UCSD-AML1 (cell line): ENCODE measurements at regions not wholly inside any gene's neighbourhood (a gene's known extent, or its start where the extent isn't known, plus 50 kb on each side); places are given as distances from the start of the nearest gene placed in this dataset.

Experiments
- DNase-seq: peaks from one replicate; lab custom pipeline; 2025; ENCODE audit not compliant: unreplicated experiment; lab: John Stamatoyannopoulos, UW

DNA sequence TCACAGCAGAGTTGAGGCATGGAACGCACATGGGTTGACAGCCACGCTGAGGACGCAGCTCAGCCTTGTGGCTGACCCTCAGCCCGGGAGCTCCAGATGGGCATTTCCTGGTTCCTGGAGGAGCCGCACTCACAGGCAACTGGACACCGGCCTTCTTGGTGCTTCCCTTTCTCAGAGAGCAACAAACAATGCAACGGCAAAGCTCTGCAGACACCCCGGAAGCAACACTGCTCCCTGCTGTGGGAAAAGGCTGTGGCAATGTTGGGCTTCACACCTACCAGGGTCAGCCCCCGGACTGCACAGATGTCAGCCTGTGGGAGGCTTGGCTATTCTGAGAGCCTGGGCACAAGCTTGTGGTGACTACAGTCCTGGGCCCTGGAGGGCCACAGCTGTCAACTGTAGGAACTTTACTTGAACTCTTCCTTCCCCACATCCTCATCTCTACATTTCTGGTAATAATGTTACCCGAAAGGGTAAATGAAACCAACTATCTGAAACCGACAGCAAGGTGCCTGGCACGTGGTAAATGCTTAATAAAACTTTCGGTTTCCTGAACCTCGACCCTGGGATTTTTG is 597.5 kb upstream of the MKI67 start:
- DNase-seq: no peak

DNA sequence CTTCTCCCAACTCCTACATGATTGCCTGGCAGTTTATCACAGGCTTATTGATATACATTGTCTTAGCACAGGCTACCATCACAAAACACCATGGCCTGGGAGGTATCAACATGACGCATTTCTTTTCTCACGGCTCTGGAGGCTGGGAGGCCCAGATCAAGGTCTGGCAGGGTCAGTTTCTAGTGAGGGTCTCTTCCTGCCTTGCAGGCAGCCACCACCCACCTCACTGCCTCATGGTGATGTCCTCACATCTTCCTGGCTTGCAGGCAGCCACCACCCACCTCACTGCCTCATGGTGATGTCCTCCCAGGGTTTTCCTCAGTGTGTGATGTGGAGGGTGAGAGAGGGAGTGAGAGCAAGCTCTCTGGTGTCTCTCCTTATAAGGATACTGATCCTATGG is 599.3 kb upstream of the MKI67 start:
- no peak for DNase-seq

DNA sequence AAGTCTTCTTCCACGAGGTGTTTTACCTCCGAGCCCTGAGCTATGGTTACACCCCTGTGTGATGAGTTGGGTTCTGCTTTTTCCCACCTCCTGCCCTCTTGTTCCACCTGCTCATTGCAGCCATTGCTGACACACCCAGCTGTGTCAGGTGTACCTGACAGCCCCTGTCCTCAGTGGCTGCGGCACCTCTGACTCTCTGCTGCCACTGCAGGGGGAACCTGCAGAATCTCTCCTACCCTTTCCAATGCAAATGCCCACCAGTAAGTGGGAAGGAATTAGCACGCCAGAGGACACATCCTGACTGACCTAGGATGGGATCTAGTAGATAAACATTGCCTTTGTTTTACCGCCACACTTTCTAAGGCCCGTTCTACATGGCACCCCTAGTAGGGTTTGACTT is 600.9 kb upstream of the MKI67 start:
- DNase-seq: no peak

DNA sequence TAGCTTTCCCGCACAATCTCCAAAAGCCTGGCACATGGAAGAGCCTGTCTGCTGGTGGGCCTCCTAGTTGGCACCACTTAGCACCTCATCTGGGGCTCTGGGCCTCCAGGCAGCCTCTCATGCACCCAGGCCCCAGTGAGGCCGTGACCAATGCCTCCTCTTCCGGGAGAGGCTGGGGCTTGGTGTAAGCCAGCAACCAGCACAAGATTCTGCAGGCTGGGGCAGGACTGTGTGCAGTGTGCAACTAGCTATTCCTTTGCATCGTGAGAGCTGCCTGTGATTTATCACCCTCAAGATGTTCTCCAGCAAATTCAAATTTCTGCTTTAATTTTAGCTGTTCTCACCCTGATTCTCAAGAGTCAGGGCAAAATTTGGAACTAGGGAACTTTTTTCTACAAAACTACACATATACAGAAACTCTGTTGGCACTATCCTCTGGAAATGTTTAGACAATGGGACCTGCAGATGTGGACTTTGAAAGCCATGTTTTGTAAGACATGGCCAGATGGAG is 603.7 kb upstream of the MKI67 start:
- no peak for DNase-seq

DNA sequence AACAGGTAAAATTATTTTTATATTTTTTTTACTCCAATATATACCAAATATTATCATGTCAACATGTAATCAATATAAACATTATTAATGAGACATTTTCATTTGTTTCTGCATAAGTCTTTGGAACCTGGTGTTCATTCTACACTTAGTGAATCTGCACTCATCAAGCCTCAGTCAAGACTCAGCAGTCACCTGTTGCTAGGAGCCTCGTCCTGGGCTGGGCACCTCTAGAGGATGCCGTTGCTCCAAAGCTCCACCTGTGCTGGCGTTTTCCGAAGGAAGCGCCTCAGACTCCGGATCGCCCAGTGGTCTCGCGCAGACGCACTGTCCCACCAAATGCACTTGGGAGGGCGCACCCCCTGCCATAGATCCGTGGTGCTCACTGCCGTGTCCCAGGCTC is 604.7 kb upstream of the MKI67 start:
- no peak for DNase-seq

DNA sequence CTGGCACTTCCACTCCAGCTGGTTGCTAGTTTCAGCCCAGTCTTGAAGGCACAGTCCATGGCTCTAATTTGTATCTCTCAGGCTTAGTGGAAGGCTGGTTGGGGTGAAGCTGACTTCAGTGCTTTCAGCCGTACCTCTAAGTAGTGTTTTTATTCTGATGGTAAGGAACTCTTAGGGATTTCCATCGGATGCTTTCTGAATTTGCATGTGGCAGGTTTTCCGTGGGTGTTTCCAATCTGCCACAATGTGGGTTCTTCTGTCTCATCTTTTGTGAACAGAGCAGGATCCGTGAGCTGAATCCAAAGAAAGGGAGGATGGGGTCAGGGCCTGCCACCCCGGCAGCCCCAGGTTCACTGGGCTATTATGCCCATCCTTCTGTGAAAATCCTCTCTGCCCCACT is 607.9 kb upstream of the MKI67 start:
- DNase-seq: no peak

DNA sequence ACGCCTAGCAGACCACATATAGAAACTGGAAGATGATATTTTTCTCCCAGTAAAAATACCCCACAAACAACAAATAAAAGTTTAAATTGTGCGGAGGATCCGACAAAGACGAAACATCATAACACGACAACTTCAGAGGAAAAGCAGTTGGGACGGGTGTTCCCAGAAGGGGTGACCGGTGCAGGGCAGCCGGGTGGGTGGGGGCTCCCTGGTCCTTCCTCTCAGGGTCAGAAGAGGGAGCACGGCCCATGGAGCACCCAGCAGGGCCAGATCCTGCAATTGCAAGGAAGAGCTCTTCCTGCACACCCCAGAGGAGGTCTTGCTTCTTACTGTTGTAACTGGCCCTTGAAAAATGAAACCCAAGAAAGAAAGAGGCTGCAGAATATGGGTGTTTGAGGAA is 608.5 kb upstream of the MKI67 start:
- DNase-seq: no peak

DNA sequence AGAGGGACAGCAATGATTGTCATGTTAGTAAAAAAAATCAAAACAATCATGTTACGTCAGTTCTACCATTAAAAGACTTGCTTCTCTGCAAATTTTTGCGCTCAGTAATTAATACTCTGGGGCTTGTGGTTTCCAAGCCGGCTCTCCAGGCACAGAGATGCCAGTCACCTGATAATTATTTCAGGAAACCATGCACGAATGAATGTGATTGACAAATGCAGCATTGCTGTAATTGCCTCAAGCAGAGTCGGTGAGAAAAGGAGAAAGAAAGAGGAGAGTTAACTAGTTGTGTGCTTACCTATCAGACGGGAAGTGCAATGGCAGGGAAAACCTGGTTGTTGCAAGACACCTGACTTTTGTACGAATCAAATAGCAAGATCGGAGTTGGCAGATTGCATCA is 609.8 kb upstream of the MKI67 start:
- DNase-seq: no peak

DNA sequence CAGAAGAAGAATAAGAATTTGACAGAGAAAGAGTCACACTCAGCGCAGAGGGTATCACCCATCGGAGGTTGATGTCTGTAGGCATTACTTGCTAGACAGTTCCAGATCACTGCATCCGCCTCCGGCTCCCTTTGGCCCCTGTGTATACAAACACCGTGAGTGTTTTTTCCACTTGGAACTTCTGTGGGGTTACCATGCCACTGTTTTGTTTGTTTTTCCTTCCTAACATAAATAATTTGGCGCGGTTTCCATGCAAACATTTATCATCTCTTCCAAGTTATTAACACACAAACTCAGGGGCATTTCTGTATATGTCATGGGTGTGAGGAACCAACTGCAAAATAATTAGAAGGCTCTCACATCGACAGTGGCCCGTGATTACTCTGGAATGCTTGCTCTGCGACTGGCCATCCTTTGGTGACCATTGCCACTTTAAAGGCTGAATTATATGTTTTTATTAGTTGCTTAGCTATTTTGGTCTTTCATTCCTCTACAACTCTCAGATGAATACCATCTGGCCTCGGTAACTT is 612.2 kb upstream of the MKI67 start:
- no peak for DNase-seq

DNA sequence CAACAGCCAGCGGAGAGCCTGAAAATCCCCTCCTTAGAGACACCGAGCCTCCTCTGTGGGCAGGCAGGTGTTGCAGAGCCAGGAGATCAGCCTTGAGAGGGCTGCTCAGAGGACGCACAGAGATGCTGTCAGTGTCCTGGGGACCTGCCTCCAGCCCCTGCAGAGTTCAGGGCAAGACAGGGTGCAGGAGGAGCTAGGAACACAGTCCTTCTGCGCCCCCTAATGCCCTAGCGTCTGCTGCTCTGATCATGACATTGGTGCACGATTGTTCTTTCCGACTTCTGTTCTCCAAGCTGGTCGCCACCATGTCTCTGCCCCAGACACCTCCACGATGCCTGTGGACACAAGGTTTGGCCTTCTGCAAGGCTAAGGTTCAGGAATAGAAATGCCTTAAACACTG is 613.7 kb upstream of the MKI67 start:
- DNase-seq: no peak

DNA sequence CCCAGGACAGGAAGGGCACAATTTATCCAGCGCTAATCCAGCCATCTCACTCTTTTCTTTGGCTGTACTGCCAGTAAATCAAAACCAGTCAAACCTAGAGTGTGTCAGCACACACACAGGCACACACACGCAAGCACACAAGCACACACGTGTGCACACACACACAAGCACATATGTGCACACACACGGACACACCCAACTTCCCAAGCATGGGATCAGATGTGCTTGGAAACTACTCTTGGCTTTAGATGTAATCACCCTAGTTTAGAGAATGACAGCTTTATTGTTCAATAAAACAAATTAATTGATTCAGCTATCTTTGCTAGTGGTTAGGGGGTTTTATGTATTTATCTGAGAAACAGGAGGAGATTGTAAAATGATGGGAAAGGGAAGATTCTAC is 615.0 kb upstream of the MKI67 start:
- no peak for DNase-seq

DNA sequence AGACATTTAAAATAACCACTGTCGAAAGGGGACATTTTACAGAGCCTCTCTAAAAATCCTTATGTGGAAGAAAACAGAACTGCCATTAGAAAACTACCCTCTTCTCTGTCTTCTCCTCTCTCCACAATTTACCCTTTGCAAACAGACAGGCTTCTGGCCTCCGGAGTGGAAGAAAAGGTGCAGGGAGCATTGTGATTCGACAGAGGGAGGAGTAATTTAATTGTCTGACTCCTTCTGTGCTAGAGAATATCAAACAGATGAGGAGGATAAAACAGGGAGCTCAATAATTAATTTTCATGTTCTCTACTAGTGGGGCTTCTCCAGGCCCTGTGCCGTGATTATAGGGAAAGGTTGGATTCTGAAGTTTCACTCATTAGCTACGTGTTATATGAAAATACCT is 615.5 kb upstream of the MKI67 start:
- no peak for DNase-seq

DNA sequence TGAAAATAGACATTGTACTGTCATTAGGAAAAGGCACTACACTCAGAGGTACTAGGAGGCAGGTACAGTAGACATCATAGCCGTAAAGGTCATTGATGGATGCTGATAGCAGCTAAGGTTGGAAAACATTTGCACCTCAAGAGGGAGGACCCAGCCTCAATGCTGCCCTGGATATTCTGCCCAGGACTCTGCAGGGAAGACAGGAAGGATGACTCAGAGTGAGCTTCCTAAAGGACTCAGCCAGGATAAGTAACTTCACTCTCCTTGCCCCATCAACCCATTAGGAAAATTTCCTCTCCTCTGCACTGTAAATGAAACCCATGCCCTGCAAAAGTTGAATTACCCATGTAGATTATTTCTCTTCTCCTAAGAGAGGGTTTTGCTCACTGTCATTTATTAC is 617.9 kb upstream of the MKI67 start:
- DNase-seq: no peak

DNA sequence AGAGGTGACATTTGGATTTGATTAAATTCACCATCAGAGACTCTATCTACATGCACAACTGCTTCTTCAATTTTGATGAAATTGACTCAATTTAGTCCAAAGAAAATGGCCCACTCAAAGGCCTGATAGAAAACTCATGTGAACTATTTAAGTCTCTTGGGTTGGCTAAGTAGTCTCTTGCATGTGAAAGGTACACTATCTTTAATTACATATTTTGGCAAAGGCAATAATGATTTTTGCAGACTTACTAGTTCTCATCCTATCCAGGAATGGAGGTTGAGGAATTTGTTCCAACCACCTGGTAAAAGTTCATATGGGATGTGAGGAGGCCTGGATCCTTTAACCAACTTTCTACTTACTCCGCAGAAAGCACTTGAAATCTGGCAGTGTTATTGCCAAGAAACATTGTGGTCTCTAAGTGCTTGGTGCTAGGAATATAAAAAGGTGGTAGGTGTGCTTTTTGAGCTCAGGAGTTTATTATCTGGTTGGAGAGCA is 618.6 kb upstream of the MKI67 start:
- no peak for DNase-seq

DNA sequence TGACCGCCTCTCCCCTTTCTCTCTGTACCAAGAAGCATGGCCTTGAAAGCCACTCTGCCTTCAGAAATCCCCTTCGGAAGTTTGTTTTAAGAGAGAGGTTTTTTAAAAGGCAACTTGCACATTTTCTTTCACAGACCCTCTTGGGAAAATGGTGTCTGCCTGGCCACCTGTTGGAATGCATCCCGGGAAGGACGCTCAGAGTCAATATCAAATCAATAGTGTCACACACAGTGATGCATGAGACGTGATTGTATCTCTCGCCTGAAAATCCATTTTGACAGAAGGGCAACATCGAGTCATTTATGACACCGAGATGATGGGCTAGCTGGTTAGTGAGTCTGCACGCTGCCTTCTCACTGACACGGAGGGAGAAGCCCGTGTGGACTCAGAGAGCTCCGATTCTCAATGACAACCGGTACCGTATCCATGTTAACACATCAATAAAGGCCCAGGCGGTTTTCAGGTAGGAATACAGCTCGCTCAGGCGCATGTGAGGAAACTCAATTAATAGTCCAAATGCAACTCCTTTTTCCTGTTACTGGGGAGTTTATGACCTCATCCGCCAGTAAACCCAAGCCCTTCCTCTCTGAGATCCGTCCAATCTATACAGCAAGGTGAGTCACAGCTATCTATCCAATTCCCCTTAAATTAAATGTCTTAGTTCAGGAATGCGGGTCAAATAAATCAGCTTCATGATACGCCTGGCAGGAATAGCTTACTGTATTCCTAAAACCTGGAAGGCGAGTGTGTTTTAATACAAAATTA is 621.5 kb upstream of the MKI67 start:
- no peak for DNase-seq

DNA sequence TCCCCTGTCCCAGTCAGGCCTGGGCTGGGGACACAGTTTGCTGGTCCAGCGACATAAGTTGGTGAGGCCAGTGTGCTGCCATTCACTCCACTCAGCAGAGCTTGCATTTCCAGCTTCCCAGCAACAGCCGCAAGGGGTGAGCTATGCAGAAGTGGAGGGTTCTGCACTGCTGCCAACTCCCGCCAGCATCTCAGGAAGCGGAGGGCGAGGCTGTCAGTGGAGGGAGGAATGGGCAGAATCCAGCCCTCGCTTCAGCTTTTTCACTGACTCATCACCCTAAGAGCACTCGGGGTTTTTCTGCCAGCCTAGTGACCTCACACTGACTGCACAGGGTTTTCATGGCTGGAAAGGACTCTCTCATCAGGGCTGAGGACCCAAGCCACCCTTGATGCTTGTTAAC is 625.1 kb upstream of the MKI67 start:
- DNase-seq: no peak

DNA sequence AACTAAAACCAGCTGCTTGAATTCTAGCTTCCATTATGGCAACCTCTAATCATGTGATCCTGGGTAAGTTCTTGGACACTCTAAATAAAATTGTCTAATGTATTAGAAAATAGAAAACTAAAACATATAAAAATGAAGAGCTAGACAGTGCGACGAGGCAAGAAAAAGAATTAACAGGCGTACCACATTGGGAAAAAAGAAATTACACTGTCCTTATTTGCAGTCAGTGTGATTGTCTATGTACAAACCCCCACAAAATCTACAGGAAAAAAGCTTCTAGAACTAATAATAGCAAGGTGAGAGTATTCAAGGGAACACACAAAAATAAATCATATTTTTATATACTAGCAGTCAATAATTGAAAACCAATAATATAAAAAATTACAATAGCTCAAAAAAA is 625.6 kb upstream of the MKI67 start:
- DNase-seq: no peak

DNA sequence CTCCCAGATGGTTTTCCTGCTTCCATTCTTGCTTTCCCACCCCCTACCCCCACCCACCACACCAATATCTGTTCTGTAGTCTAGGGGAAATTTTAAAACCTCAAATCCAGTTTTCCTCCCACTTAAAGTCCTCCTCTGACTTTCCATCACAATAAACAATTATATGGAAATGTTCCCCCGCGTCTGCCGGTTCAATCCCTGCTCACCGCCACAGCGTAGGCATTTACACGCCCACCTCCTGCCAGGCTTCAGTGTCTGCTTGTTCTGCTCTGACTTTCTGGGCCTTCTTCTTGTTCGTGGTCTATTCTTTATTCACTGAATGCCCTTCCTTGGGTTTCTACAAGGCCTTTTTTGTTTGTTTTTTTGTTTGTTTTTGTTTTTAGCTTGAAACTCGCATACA is 633.0 kb upstream of the MKI67 start:
- no peak for DNase-seq

DNA sequence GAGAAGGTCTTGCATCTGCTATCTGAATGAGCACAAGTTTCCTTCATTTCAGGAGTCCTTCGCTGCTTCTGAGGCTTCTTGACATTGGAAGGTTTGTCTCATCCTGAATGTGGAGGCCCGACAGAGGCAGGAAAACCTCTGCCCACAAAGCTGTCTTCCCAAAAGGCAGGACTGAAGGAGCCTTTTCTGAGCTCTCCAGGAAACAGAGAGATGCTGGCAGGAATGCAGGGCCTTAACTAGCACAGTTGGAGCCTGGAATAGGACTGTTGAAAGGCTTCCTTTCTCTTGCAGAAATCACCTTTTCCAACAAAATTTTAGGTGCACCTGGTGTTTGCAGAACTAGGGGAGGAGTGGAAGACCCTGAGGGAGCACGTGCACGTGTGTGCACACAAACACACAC is 637.4 kb upstream of the MKI67 start:
- no peak for DNase-seq

DNA sequence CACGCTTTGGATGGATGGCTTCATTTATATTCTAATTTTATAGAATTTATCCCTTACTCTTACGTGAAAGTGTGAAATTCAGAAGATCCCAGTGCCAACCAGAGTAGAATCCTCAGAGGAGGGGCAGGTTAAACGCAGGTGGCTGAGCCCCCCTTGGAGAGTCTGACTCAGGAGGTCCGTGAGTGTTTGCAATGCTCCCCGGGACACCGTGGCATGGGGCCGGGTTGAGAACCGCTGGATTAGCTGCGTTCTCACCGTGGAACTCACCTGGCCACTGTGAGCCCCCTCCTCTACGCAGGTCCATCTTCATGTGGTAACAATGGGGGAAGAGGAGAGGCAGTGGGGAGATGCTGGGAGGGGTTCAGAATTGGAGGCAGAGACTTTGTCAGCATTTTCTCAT is 638.0 kb upstream of the MKI67 start:
- DNase-seq: no peak

DNA sequence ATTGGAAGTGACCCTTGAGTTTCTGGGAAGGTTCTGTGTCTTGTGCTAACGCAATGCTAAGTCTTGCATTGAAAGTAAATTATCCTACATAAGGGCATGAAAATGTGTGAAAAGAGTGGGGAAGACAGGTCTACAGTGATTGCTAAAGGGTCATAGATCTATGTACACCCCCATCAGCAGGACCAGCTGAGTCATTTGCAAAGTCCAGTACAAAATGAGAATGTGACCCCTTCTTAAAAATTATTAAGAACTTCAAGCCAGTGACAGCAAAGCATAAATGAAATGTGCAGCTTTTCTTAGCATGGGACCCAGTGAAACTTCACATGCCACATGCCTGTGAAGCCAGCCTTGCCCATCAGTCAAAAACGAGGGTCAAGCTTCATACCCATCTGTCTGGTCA is 640.7 kb upstream of the MKI67 start:
- no peak for DNase-seq

DNA sequence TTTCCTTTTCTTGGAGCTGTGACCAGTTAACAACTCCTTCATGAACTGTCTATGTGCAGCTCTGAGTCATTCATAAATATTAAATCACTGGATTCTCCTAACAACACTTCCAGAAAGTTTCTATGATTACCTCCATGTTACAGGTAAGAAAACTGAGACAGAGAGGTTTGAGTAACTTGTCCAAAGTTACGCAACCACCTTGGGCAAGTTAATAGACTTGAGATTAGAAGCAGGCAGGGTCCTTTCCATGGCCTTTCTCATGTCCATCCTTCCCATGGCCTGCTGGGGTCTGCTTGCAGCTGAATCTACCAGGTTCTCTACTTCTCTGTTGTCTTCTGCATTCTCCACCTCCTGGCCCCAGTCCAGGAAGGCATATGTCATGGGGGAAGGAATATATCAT is 648.8 kb upstream of the MKI67 start:
- DNase-seq: no peak

DNA sequence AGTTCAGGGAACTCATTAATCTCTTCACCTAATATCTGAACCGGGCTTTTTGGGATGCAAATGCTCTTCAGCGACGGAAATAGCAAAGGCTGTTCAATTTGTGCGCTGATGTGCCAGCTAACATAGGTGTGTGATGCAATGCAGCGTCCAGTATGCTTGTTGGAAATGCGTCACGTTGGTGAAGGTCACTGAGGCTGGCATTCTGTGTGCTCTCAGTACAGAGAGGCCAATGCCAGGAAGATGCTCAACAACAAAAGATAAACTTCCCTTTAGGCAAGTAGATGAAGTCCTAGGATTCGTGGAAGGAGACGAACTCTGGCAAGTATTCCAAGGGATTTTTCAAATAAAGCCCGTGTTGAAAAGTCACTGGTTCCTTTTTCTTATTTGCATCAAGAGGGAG is 649.5 kb upstream of the MKI67 start:
- DNase-seq: no peak
